Mucosa of gallbladder (tissue), 1 donor: ENCODE measurements at regions not wholly inside any gene's neighbourhood (a gene's known extent, or its start where the extent isn't known, plus 50 kb on each side); places are given as distances from the start of the nearest gene placed in this dataset.
"Not testable (repeated sequence)": the region's sequence is repeated elsewhere in the genome, so short reads cannot be mapped to it uniquely, and the experiment has no call there.

ENCODE experiments used
- DNase-seq: peaks from one replicate; pipeline ENCODE4 v3.0.0-alpha.2; 2020; ENCODE audit warnings: low spot score
- donor health status: DM: no; HTN: no; CAD: no.

GRCh38 chr20:12069181-12069580, 151.5 kb downstream of the BTBD3 start:
- DNase-seq: no peak

- DNase-seq: no peak
Measured at GRCh38 chr20:12072221-12072953, 154.7 kb downstream of the BTBD3 start.

- DNase-seq: no peak
Measured at GRCh38 chr20:12072954-12073264, 155.2 kb downstream of the BTBD3 start.

- no peak for DNase-seq
Measured at GRCh38 chr20:12074111-12074655, 156.5 kb downstream of the BTBD3 start.

- no peak for DNase-seq
Measured at GRCh38 chr20:12076200-12076599, 158.5 kb downstream of the BTBD3 start.

GRCh38 chr20:12077875-12078274, 160.2 kb downstream of the BTBD3 start:
- DNase-seq: no peak

- DNase-seq: no peak
Measured at GRCh38 chr20:12079490-12079889, 161.8 kb downstream of the BTBD3 start.

GRCh38 chr20:12083269-12083668, 165.6 kb downstream of the BTBD3 start:
- no peak for DNase-seq

- no peak for DNase-seq
Measured at GRCh38 chr20:12084482-12084881, 166.8 kb downstream of the BTBD3 start.

- DNase-seq: no peak
Measured at GRCh38 chr20:12086359-12086758, 168.7 kb downstream of the BTBD3 start.

GRCh38 chr20:12090920-12091319, 173.2 kb downstream of the BTBD3 start:
- DNase-seq: no peak

- no peak for DNase-seq
Measured at GRCh38 chr20:12093057-12093796, 175.5 kb downstream of the BTBD3 start.

GRCh38 chr20:12093797-12094190, 176.1 kb downstream of the BTBD3 start:
- not testable (repeated sequence) for DNase-seq

- DNase-seq: no peak
Measured at GRCh38 chr20:12095180-12095920, 177.7 kb downstream of the BTBD3 start.

GRCh38 chr20:12098421-12098820, 180.7 kb downstream of the BTBD3 start:
- no peak for DNase-seq

- DNase-seq: no peak
Measured at GRCh38 chr20:12108846-12109245, 191.2 kb downstream of the BTBD3 start.

GRCh38 chr20:12110274-12110673, 192.6 kb downstream of the BTBD3 start:
- no peak for DNase-seq

GRCh38 chr20:12110711-12111110, 193.0 kb downstream of the BTBD3 start:
- no peak for DNase-seq

- no peak for DNase-seq
Measured at GRCh38 chr20:12111431-12112088, 193.9 kb downstream of the BTBD3 start.

- no peak for DNase-seq
Measured at GRCh38 chr20:12112089-12112474, 194.4 kb downstream of the BTBD3 start.

GRCh38 chr20:12112665-12113064, 195.0 kb downstream of the BTBD3 start:
- DNase-seq: no peak

GRCh38 chr20:12113075-12113467, 195.4 kb downstream of the BTBD3 start:
- DNase-seq: no peak
